ENCODE measurements at regions not wholly inside any gene's neighbourhood (a gene's known extent, or its start where the extent isn't known, plus 50 kb on each side); places are given as distances from the start of the nearest gene placed in this dataset.

GRCh38 chr11:15650105-15650938, 535.6 kb downstream of the INSC start:
- no peaks in the 10 kb centered on the region for H3K9me3 Mint-ChIP-seq
- H3K36me3 Mint-ChIP-seq: no peaks in the 10 kb centered on the region
- intact Hi-C loops (cut with micrococcal nuclease): loop anchor here (1.0 kb wide), 2 partner anchors 169 to 956 kb away; no protein-coding TSS in a partner anchor
- ChIA-PET POLR2A (no interaction called here), CTCF (interaction anchor here (0.7 to 1.8 kb wide), 11 partner anchors 9 to 964 kb away, joined by 3 to 19 read pairs (median 4); no protein-coding TSS in a partner anchor)
- DNase-seq: peak; percentile 82
- peaks cover 17% of the 10 kb centered on the region for H3K27me3 Mint-ChIP-seq
- no peak overlapping the region for H3K27ac Mint-ChIP-seq
- no peak overlapping the region for H3K4me3 Mint-ChIP-seq
- peaks cover 3% of the 10 kb centered on the region for H3K4me1 Mint-ChIP-seq (ENCODE audit: low read depth)

DNA sequence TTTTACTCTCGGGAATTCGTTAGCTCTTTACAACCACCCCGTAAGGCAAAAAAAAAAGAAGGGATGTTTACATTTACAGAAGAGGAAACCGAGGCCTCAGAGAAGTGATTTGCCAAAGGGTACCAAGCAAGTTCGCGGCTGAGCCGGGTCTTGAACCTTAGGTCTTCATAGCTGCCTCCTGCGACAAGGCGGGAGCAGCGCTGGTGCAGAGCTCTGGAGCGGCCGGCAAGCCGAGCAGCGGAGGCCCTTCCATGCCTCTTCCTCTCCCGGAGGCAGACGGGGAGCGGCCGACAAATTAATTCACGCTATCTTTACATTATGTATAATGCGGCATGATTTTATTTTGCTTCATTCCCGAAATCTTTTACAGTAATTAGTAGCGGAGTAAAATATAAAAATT, 536.3 kb downstream of the INSC start:
- Mint-ChIP-seq H3K4me1 (ENCODE audit: low read depth) (peaks cover 3% of the 10 kb centered on the region), H3K9me3 (no peaks in the 10 kb centered on the region), H3K27me3 (peaks cover 17% of the 10 kb centered on the region), H3K27ac (no peak overlapping the region), H3K36me3 (no peaks in the 10 kb centered on the region), H3K4me3 (no peak overlapping the region)
- intact Hi-C loops (cut with micrococcal nuclease): no loop called here
- ChIA-PET POLR2A (no interaction called here), CTCF (interaction anchor here (0.5 to 0.7 kb wide), 5 partner anchors 72 to 1005 kb away, joined by 3 to 4 read pairs (median 3); no protein-coding TSS in a partner anchor)
- no peak for DNase-seq

DNA sequence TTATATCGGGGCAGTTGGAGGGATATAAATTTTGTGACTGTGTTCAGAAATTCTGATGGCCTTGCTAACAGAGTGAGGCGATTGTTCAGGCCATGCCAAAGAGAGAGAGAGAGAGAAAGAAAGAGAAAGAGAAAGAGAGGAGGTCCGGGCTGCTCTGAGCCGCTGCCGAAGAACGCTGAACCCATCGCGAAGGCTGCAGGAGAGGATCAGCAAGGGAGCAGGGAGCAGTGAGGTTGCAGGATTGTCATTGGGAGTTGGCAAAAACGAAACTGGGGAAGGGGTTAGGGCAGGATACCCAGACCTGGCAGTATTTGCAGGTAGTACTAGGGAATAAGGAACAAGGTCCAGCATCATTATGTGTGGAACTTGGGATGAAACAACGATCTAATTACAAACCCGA, 537.1 kb downstream of the INSC start:
- CTCF ChIA-PET: no interaction called here
- H3K36me3 Mint-ChIP-seq: no peaks in the 10 kb centered on the region
- POLR2A ChIA-PET: no interaction called here
- H3K4me3 Mint-ChIP-seq: no peak overlapping the region
- no peaks in the 10 kb centered on the region for H3K9me3 Mint-ChIP-seq
- H3K27me3 Mint-ChIP-seq: peaks cover 17% of the 10 kb centered on the region
- DNase-seq: no peak
- H3K4me1 Mint-ChIP-seq (ENCODE audit: low read depth): peaks cover 3% of the 10 kb centered on the region
- intact Hi-C loops (cut with micrococcal nuclease): no loop called here
- no peak overlapping the region for H3K27ac Mint-ChIP-seq

DNA sequence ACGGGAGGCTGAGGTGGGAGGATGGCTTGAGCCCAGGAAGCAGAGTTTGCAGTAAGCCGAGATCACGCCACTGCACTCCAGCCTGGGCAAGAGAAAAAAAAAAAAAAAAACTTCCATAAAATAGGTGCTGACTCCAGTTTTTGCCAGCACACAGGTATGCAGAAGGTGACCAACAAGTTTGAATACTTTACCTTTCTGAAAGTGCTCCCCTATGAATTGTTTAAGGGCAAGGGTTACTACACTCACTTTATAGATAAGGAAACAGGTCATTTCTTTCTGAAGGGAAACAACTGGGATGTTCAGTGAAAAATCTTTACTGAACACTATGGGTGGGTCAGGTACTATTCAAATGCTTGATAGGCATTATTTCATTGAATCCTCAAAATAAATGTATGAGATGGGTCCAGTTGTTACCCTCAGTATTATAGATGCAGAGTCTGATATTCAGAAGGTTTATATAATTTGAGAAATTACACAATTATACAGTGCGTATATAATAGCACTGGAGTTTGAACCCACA, 538.5 kb downstream of the INSC start:
- Mint-ChIP-seq H3K4me3 (no peak overlapping the region), H3K4me1 (ENCODE audit: low read depth) (peaks cover 3% of the 10 kb centered on the region)

GRCh38 chr11:15654451-15654850, 539.7 kb downstream of the INSC start:
- H3K4me3 Mint-ChIP-seq: no peak overlapping the region
- CTCF ChIA-PET: interaction anchor here (0.8 kb wide), 1 partner anchor 959 kb away, joined by 3 read pairs; no protein-coding TSS in a partner anchor
- intact Hi-C loops (cut with micrococcal nuclease): no loop called here

More for the DNA sequence above, 538.5 kb downstream of the INSC start:
- no peak for DNase-seq
- Mint-ChIP-seq H3K9me3 (no peaks in the 10 kb centered on the region), H3K36me3 (no peaks in the 10 kb centered on the region), H3K27me3 (peaks cover 17% of the 10 kb centered on the region), H3K27ac (no peak overlapping the region)
- ChIA-PET POLR2A (no interaction called here), CTCF (no interaction called here)
- intact Hi-C loops (cut with micrococcal nuclease): no loop called here

DNA sequence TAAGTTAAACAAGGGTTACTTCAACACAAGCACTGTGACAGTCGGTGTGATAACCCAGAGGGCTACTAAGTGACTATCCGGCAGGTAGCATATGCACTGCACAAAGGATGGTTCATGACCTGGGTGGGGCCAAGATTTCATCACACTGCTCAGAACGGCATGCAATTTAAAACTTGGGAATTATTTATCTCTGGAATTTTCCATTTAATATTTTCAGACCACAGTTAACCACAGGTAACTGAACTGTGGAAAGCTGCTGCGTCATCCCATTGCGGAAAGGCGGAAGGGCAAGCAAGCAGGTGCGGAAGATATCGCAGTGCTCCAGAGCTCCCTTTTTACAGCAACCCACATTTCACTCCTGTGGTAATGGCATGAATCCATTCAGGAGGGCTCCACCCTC, 540.8 kb downstream of the INSC start:
- CTCF ChIA-PET: no interaction called here
- Mint-ChIP-seq H3K27ac (no peak overlapping the region), H3K27me3 (peaks cover 17% of the 10 kb centered on the region), H3K36me3 (no peaks in the 10 kb centered on the region), H3K4me1 (ENCODE audit: low read depth) (peaks cover 3% of the 10 kb centered on the region), H3K9me3 (no peaks in the 10 kb centered on the region), H3K4me3 (no peak overlapping the region)
- DNase-seq: no peak
- intact Hi-C loops (cut with micrococcal nuclease): no loop called here
- POLR2A ChIA-PET: no interaction called here

More at GRCh38 chr11:15654451-15654850, 539.7 kb downstream of the INSC start:
- no peak for DNase-seq
- H3K27ac Mint-ChIP-seq: no peak overlapping the region
- no peaks in the 10 kb centered on the region for H3K9me3 Mint-ChIP-seq
- POLR2A ChIA-PET: no interaction called here
- peaks cover 17% of the 10 kb centered on the region for H3K27me3 Mint-ChIP-seq
- peaks cover 3% of the 10 kb centered on the region for H3K4me1 Mint-ChIP-seq (ENCODE audit: low read depth)
- H3K36me3 Mint-ChIP-seq: no peaks in the 10 kb centered on the region

- no peak for DNase-seq
- peaks cover 4% of the 10 kb centered on the region for H3K27me3 Mint-ChIP-seq
- H3K9me3 Mint-ChIP-seq: no peaks in the 10 kb centered on the region
- intact Hi-C loops (cut with micrococcal nuclease): no loop called here
- ChIA-PET POLR2A (no interaction called here), CTCF (no interaction called here)
- H3K4me3 Mint-ChIP-seq: no peak overlapping the region
- no peaks in the 10 kb centered on the region for H3K4me1 Mint-ChIP-seq (ENCODE audit: low read depth)
- no peak overlapping the region for H3K27ac Mint-ChIP-seq
- no peaks in the 10 kb centered on the region for H3K36me3 Mint-ChIP-seq
Measured at GRCh38 chr11:15657264-15657663, 542.5 kb downstream of the INSC start.

- intact Hi-C loops (cut with micrococcal nuclease): no loop called here
- POLR2A ChIA-PET: no interaction called here
- Mint-ChIP-seq H3K4me3 (no peak overlapping the region), H3K27me3 (no peaks in the 10 kb centered on the region), H3K4me1 (ENCODE audit: low read depth) (no peaks in the 10 kb centered on the region), H3K36me3 (no peaks in the 10 kb centered on the region), H3K27ac (no peak overlapping the region), H3K9me3 (no peaks in the 10 kb centered on the region)
- DNase-seq: no peak
- CTCF ChIA-PET: no interaction called here
Measured at GRCh38 chr11:15660496-15660895, 545.8 kb downstream of the INSC start.

GRCh38 chr11:15662285-15662684, 547.6 kb downstream of the INSC start:
- H3K4me1 Mint-ChIP-seq (ENCODE audit: low read depth): no peaks in the 10 kb centered on the region
- H3K27me3 Mint-ChIP-seq: no peaks in the 10 kb centered on the region
- no peak overlapping the region for H3K4me3 Mint-ChIP-seq
- no peak overlapping the region for H3K27ac Mint-ChIP-seq
- H3K9me3 Mint-ChIP-seq: no peaks in the 10 kb centered on the region
- DNase-seq: no peak
- intact Hi-C loops (cut with micrococcal nuclease): no loop called here
- H3K36me3 Mint-ChIP-seq: no peaks in the 10 kb centered on the region
- ChIA-PET POLR2A (no interaction called here), CTCF (no interaction called here)

DNA sequence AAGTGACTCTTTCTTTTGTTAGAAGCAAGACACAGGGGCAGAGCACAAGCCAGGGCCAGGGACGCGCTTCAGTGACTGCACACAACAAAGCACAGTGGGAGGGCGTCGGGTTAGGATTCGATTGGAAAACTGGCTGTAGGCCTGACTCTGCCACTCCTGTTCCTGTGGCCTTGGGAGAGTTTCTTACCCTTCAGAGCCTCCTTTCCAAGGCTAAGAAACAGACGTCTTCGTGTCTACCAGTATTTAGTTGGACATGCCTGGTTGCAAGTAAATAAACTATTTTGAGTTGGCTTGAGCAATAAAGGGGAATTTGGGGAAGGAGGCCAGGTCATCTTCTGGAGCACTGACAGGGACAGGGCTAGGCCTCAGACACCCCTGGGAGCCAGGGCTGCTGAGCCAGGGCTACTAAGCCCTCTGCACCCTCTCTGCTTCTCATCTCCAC, 549.1 kb downstream of the INSC start:
- H3K4me3 Mint-ChIP-seq: no peak overlapping the region
- H3K9me3 Mint-ChIP-seq: no peaks in the 10 kb centered on the region
- H3K36me3 Mint-ChIP-seq: no peaks in the 10 kb centered on the region
- DNase-seq: no peak
- intact Hi-C loops (cut with micrococcal nuclease): no loop called here
- H3K27ac Mint-ChIP-seq: no peak overlapping the region
- H3K27me3 Mint-ChIP-seq: no peaks in the 10 kb centered on the region
- no peaks in the 10 kb centered on the region for H3K4me1 Mint-ChIP-seq (ENCODE audit: low read depth)
- POLR2A ChIA-PET: no interaction called here
- CTCF ChIA-PET: no interaction called here

DNA sequence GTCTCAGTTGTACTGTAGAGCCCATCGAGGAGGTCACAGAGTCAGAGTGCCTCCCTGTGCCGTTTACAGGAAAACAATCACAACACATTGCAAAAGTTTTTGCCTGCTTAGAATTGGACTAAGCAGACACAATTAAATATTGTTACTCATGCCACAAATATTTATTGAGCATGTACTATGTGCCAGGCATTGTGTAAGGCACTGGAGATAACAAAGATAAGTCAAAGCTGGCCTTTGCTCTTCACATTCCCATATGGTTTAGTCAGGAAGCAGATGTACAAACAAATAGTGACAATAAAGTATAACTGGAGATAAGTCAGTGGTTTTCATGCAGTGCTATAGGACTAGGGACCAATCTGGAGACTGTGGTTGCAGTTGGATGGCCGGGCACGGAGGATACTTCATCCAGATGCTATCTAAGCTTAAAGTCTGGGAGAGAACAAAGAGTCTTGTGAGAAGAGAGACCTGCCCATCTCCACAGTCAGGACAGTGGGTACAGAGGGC, 550.7 kb downstream of the INSC start:
- H3K36me3 Mint-ChIP-seq: no peaks in the 10 kb centered on the region
- POLR2A ChIA-PET: no interaction called here
- no peak for DNase-seq
- no peaks in the 10 kb centered on the region for H3K9me3 Mint-ChIP-seq
- intact Hi-C loops (cut with micrococcal nuclease): no loop called here
- no peak overlapping the region for H3K4me3 Mint-ChIP-seq
- no peaks in the 10 kb centered on the region for H3K4me1 Mint-ChIP-seq (ENCODE audit: low read depth)
- CTCF ChIA-PET: no interaction called here
- no peak overlapping the region for H3K27ac Mint-ChIP-seq
- peaks cover 2% of the 10 kb centered on the region for H3K27me3 Mint-ChIP-seq

DNA sequence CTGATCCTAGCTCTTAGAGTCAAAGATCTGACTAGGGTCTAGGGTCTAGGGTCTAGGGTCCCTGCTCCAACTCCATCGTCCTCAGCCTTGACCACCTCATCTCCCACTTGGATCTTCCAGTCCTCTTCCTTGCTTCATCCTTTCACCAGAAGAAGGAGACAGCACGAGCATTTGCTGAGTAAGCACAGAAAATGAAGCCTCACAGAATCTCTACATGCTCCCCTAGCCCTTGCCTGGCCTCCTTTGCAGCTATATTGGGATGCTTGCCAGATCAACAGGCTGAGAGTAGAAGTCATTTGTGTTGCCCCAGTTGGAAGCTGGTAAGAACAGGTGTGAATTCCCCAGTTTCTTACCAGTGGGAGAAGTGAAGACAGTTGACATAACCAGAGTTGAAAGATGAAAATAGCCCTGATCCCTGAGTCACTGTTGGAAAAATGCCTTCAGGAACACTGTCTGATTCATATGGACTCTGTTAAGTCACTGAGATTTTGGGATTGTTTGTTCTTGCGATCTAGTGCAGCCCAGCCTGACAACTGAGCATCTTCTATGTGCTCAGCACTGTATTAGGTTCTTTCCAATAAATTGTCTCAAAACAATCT, 552.5 kb downstream of the INSC start:
- Mint-ChIP-seq H3K27ac (no peak overlapping the region), H3K4me1 (ENCODE audit: low read depth) (no peaks in the 10 kb centered on the region), H3K4me3 (no peak overlapping the region), H3K9me3 (no peaks in the 10 kb centered on the region), H3K27me3 (peaks cover 4% of the 10 kb centered on the region), H3K36me3 (no peaks in the 10 kb centered on the region)
- CTCF ChIA-PET: no interaction called here
- POLR2A ChIA-PET: no interaction called here
- intact Hi-C loops (cut with micrococcal nuclease): no loop called here
- DNase-seq: no peak

Data from activated CD4-positive, alpha-beta memory T cell treated with anti-CD3 and anti-CD28 coated beads for 36 hours (primary cell).